Spleen (tissue), 11 donors: ENCODE measurements at regions not wholly inside any gene's neighbourhood (a gene's known extent, or its start where the extent isn't known, plus 50 kb on each side); places are given as distances from the start of the nearest gene placed in this dataset.

ENCODE experiments used
- DNase-seq: peaks from one replicate; pipeline ENCODE4 v3.0.0-alpha.2; 2020
- H3K27ac ChIP-seq, 8 donors: fragments of 200-600 bp; sonication (generic) in 7 of 8; 1 replicate in 4 of 8; 2 replicates in 4 of 8; pipeline versions ENCODE4 v1.5.0 to v1.8.0; 2016 to 2021; ENCODE audit warnings: inconsistent platforms in 4 of 8, mild to moderate bottlenecking in 4 of 8, moderate library complexity in 1 of 8
- H3K27me3 ChIP-seq, 7 donors: fragments of 200-600 bp; sonication (generic) in 6 of 7; replicated peaks in 1 of 7; 1 replicate in 4 of 7; 2 replicates in 3 of 7; pipeline versions ENCODE4 v1.5.0 to v1.8.0; 2016 to 2021; ENCODE audit warnings: inconsistent platforms in 3 of 7, mild to moderate bottlenecking in 1 of 7
- H3K36me3 ChIP-seq, 6 donors: fragments of 200-600 bp; sonication (generic) in 5 of 6; 1 replicate in 4 of 6; 2 replicates in 2 of 6; pipeline versions ENCODE4 v1.5.0 to v1.8.0; 2016 to 2021; ENCODE audit warnings: inconsistent platforms in 2 of 6
- H3K4me1 ChIP-seq, 6 donors: fragments of 200-600 bp; sonication (generic) in 5 of 6; 1 replicate in 3 of 6; 2 replicates in 3 of 6; pipeline versions ENCODE4 v1.5.0 to v1.8.0; 2016 to 2021; ENCODE audit warnings: inconsistent platforms in 3 of 6
- H3K4me3 ChIP-seq, 8 donors: fragments of 200-600 bp; sonication (generic) in 7 of 8; 1 replicate in 4 of 8; 2 replicates in 4 of 8; pipeline versions ENCODE4 v1.5.0 to v1.8.0; 2016 to 2021; ENCODE audit warnings: inconsistent platforms in 4 of 8, mild to moderate bottlenecking in 4 of 8, moderate library complexity in 2 of 8
- H3K9me3 ChIP-seq, 8 donors: fragments of 200-600 bp; sonication (generic) in 7 of 8; 1 replicate in 4 of 8; 2 replicates in 4 of 8; pipeline versions ENCODE4 v1.5.0 to v1.8.0; 2016 to 2021; ENCODE audit warnings: inconsistent platforms in 4 of 8
- POLR2A ChIP-seq, 3 donors: fragments of 450-650 bp; IDR thresholded peaks; one replicate each; pipeline ENCODE4 v1.5.1; 2017; ENCODE audit warnings: antibody characterized with exemption in 3 of 3, mild to moderate bottlenecking in 1 of 3
- POLR2AphosphoS5 ChIP-seq, 3 donors: sonication (generic); formaldehyde crosslinking; IDR thresholded peaks; one replicate each; pipeline ENCODE4 v1.5.1; 2017; ENCODE audit warnings: antibody characterized with exemption in 3 of 3
- WGBS, 5 donors: extraction: QIAGEN DNeasy Blood & Tissue Kit in 3 of 5; methylation state at CpG; one replicate each; pipeline versions ENCODE4 v1.1.5 to v1.1.7; 2013 to 2018; 5-methylcytosine and 5-hydroxymethylcytosine counted together
- intact Hi-C: fragments of 100-400 bp; cut with DNase I; formaldehyde crosslinking; loops from one replicate; pipeline ENCODE4 v1.15.0; 2023; ENCODE audit warnings: low total_unique reads
- TF ChIP-seq, protein P1 (sequence below), 11 experiments: fragments of 200-600 bp in 7 of 11; fragments of 450-650 bp in 4 of 11; sonication (generic) in 4 of 11; IDR thresholded peaks in 8 of 11; conservative IDR thresholded peaks in 3 of 11; 1 replicate in 7 of 11; 2 replicates in 4 of 11; pipeline versions ENCODE4 v1.4.0 to v1.8.0; 2016 to 2021; ENCODE audit warnings: antibody characterized with exemption in 11 of 11, inconsistent platforms in 4 of 11, mild to moderate bottlenecking in 1 of 11
- donor health status: healthy with polysubstance abuse.
- donor health status: DM: no; HTN: no; CAD: no; lungs with moderate emphysema.
- donor health status: DM: no; HTN: no; CAD: no.
- donor health status: Bipolar disorder and iron deficiency.
- donor health status: healthy.
- donor health status: DM: no; HTN: no; CAD: no.
- donor health status: DM: yes; HTN: yes; CAD: no.

DNA sequence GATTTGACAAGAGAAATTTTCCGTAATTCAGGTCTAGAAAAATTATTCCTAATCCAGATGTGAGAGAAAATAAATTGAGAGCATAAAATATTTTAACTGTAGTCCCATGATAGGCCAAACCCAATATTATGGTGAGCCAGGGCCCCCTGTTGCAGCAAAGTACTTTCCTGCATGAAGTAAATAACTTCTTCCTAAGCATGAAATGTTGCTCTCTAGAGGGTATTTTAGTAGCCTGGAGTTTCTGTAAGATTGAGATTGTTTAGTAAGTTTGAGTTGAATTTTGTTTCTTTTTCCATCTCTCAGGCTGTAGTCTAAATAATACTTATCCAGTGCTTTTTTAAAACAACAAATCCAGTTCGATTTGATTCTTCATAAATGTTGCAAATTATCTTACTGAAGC lies 317.5 kb upstream of the MPDZ start:
- no peak for DNase-seq
- H3K9me3 ChIP-seq, result peaks cover 0 to 9% (median 3%) of the 10 kb centered on the region in 8 donors
- intact Hi-C loops, result no loop called here
- no peaks in the 10 kb centered on the region for H3K27me3 ChIP-seq
- H3K4me1 ChIP-seq, result no peaks in the 10 kb centered on the region
- WGBS, 5 donors, result 69 to 86% (median 72%) methylated on average over 2 of the region's 2 CpGs
- no peak overlapping the region for H3K27ac ChIP-seq
- H3K4me3 ChIP-seq, result no peak overlapping the region
- TF ChIP-seq, protein P1, sequence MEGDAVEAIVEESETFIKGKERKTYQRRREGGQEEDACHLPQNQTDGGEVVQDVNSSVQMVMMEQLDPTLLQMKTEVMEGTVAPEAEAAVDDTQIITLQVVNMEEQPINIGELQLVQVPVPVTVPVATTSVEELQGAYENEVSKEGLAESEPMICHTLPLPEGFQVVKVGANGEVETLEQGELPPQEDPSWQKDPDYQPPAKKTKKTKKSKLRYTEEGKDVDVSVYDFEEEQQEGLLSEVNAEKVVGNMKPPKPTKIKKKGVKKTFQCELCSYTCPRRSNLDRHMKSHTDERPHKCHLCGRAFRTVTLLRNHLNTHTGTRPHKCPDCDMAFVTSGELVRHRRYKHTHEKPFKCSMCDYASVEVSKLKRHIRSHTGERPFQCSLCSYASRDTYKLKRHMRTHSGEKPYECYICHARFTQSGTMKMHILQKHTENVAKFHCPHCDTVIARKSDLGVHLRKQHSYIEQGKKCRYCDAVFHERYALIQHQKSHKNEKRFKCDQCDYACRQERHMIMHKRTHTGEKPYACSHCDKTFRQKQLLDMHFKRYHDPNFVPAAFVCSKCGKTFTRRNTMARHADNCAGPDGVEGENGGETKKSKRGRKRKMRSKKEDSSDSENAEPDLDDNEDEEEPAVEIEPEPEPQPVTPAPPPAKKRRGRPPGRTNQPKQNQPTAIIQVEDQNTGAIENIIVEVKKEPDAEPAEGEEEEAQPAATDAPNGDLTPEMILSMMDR (IDR thresholded peaks at IDR 0.05 in 8 of 11, conservative IDR thresholded peaks at IDR 0.05 in 3 of 11), result no peak
- TF ChIP-seq POLR2AphosphoS5 (IDR thresholded peaks at IDR 0.05) (no peak), POLR2A (IDR thresholded peaks at IDR 0.05) (no peak)
- no peaks in the 10 kb centered on the region for H3K36me3 ChIP-seq

DNA sequence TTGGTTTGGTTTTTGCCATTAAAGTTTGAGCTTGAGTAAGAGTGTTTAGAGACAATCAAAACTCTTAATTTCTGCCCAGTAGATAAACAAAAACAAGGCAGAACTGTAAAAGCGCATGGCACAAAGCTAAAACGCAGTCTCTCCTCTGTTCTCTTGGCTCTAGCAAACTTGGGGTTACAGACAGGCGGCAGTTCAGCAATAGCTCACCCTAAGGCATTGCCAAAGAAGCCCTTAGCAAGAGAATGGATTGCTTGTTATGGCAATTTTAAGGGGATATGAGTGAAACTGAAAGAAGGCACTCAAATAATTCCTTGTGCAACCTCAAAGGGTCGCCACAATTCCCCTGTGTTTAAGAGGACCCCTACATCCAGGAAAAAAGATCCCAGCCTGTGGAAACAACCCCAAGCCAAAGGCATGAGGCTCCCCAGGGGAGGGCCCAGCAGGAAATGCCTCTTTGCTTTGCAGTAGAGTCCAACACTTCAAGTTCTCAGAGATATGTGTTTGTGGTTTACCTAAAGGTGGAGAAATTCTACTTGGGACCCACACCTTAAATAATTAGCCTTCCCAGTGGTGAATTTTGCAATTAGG lies 317.0 kb upstream of the MPDZ start:
- H3K27ac ChIP-seq, result no peak overlapping the region
- intact Hi-C loops, result no loop called here
- 69 to 87% (median 84%) methylated on average over 4 of the region's 4 CpGs for whole genome bisulfite sequencing, 5 donors

DNA sequence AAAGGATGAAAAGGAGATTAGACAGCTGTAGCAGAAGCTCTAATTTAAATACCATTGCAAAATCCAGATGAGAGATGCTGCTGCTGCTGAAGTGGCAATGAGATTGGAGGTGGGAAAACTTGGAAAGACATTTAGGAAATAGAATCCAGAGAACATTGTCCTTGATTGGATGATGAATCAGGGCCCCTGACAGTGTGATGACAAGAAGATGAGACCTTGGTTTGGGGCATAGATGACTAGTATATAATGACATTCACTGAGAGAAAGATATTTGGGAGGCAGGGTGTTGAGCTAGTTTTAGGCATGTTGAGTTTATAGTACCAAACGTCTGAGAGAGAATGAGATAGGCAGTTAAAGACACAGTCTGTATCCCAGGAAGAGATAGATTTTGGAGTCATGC lies 311.5 kb upstream of the MPDZ start:
- no peaks in the 10 kb centered on the region for H3K27me3 ChIP-seq
- no peaks in the 10 kb centered on the region for H3K36me3 ChIP-seq
- intact Hi-C loops, result no loop called here
- H3K27ac ChIP-seq, result no peak overlapping the region
- DNase-seq, result no peak
- H3K4me1 ChIP-seq, result peaks cover 0 to 8% (median 0%) of the 10 kb centered on the region in 6 donors
- WGBS, 5 donors, result 59 to 96% (median 71%) methylated on average over 1 of the region's 1 CpG
- H3K9me3 ChIP-seq, result peaks cover 0 to 7% (median 0%) of the 10 kb centered on the region in 8 donors
- TF ChIP-seq, protein P1 (IDR thresholded peaks at IDR 0.05 in 8 of 11, conservative IDR thresholded peaks at IDR 0.05 in 3 of 11), result no peak
- H3K4me3 ChIP-seq, result no peak overlapping the region

More for the DNA sequence above, 317.0 kb upstream of the MPDZ start:
- TF ChIP-seq POLR2AphosphoS5 (IDR thresholded peaks at IDR 0.05) (no peak), POLR2A (IDR thresholded peaks at IDR 0.05) (no peak)
- TF ChIP-seq, protein P1 (IDR thresholded peaks at IDR 0.05 in 8 of 11, conservative IDR thresholded peaks at IDR 0.05 in 3 of 11), result no peak
- DNase-seq, result no peak
- Histone ChIP-seq H3K4me1 (no peaks in the 10 kb centered on the region), H3K4me3 (no peak overlapping the region), H3K36me3 (no peaks in the 10 kb centered on the region), H3K9me3 (peaks cover 0 to 7% (median under 1%) of the 10 kb centered on the region in 8 donors), H3K27me3 (no peaks in the 10 kb centered on the region)

DNA sequence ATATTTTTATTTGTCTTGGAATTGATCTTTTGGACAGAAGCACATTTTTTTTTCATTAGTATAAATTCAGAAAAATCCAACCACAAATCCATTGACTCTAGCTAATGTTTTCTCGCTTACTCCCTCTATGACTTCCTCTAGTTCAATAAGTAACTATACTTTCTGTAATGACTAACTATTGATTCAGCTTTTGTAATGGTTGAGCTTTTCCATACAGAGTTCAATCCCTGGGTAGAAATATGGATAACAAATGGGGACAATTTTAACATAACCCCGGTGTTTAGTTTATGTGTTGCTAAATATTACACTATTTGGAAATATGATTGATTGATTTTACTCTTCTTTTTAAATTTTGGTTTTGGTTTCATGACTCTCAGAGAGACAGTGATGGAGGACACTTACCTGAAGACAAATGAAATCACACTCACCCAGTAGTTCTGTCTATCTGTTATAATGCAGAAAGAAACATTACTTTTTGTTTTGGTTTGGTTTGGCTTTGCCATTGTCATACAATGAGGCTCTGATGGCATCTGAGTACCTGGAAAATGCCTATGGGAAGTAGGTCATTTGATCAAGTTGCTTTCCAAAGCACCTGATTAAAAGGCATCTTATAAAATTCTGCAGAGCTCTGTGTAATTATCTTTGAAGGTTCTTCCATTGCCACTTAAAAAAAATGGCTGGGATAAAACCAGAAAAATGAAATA lies 309.7 kb upstream of the MPDZ start:
- TF ChIP-seq POLR2AphosphoS5 (IDR thresholded peaks at IDR 0.05) (no peak), POLR2A (IDR thresholded peaks at IDR 0.05) (no peak)
- TF ChIP-seq, protein P1 (IDR thresholded peaks at IDR 0.05 in 8 of 11, conservative IDR thresholded peaks at IDR 0.05 in 3 of 11), result no peak
- peaks cover 0 to 7% (median 0%) of the 10 kb centered on the region in 8 donors for H3K9me3 ChIP-seq
- 77 to 95% (median 85%) methylated on average over 2 of the region's 2 CpGs for whole genome bisulfite sequencing, 5 donors
- H3K4me1 ChIP-seq, result peaks cover 0 to 8% (median 0%) of the 10 kb centered on the region in 6 donors
- no peaks in the 10 kb centered on the region for H3K36me3 ChIP-seq
- H3K27ac ChIP-seq, result no peak overlapping the region
- no peaks in the 10 kb centered on the region for H3K27me3 ChIP-seq
- intact Hi-C loops, result no loop called here
- DNase-seq, result no peak
- H3K4me3 ChIP-seq, result no peak overlapping the region
